Cerebellar cortex (tissue), 1 donor: ENCODE measurements at regions not wholly inside any gene's neighbourhood (a gene's known extent, or its start where the extent isn't known, plus 50 kb on each side); places are given as distances from the start of the nearest gene placed in this dataset.

Source experiments
- DNase-seq: peaks from one replicate; pipeline ENCODE4 v3.0.0-alpha.2; 2015; ENCODE audit warnings: low spot score

GRCh38 chr7:52479990-52480389 is 555.4 kb upstream of the POM121L12 start:
- DNase-seq: no peak

- DNase-seq: no peak
Measured at GRCh38 chr7:52475001-52475582, 560.3 kb upstream of the POM121L12 start.

- no peak for DNase-seq
Measured at GRCh38 chr7:52473756-52474155, 561.7 kb upstream of the POM121L12 start.

- no peak for DNase-seq
Measured at GRCh38 chr7:52472006-52472620, 563.3 kb upstream of the POM121L12 start.

- DNase-seq: no peak
Measured at GRCh38 chr7:52465216-52465615, 570.2 kb upstream of the POM121L12 start.

- DNase-seq: no peak
Measured at GRCh38 chr7:52463341-52463740, 572.1 kb upstream of the POM121L12 start.

GRCh38 chr7:52462474-52462873 is 573.0 kb upstream of the POM121L12 start:
- no peak for DNase-seq

GRCh38 chr7:52455571-52455970 is 579.9 kb upstream of the POM121L12 start:
- DNase-seq: no peak

- no peak for DNase-seq
Measured at GRCh38 chr7:52450816-52451215, 584.6 kb upstream of the POM121L12 start.

GRCh38 chr7:52447581-52448180 is 587.8 kb upstream of the POM121L12 start:
- DNase-seq: no peak

GRCh38 chr7:52436278-52436677 is 599.2 kb upstream of the POM121L12 start:
- no peak for DNase-seq

GRCh38 chr7:52431082-52431815 is 604.2 kb upstream of the POM121L12 start:
- DNase-seq: no peak

- no peak for DNase-seq
Measured at GRCh38 chr7:52423251-52423650, 612.2 kb upstream of the POM121L12 start.

GRCh38 chr7:52413051-52413450 is 622.4 kb upstream of the POM121L12 start:
- DNase-seq: no peak

GRCh38 chr7:52410032-52410431 is 625.4 kb upstream of the POM121L12 start:
- DNase-seq: no peak

- DNase-seq: no peak
Measured at GRCh38 chr7:52406808-52407207, 628.6 kb upstream of the POM121L12 start.

GRCh38 chr7:52382731-52383130 is 652.7 kb upstream of the POM121L12 start:
- no peak for DNase-seq

- DNase-seq: no peak
Measured at GRCh38 chr7:52369922-52370321, 665.5 kb upstream of the POM121L12 start.

- no peak for DNase-seq
Measured at GRCh38 chr7:52365349-52365748, 670.1 kb upstream of the POM121L12 start.

GRCh38 chr7:52362521-52362920 is 672.9 kb upstream of the POM121L12 start:
- DNase-seq: no peak

- no peak for DNase-seq
Measured at GRCh38 chr7:52360541-52360940, 674.9 kb upstream of the POM121L12 start.

- no peak for DNase-seq
Measured at GRCh38 chr7:52355053-52355452, 680.4 kb upstream of the POM121L12 start.
